ENCODE measurements at regions not wholly inside any gene's neighbourhood (a gene's known extent, or its start where the extent isn't known, plus 50 kb on each side); places are given as distances from the start of the nearest gene placed in this dataset.
"Not testable (repeated sequence)": the region's sequence is repeated elsewhere in the genome, so short reads cannot be mapped to it uniquely, and the experiment has no call there.

GRCh38 chr6:156676721-156677120 lies 100.5 kb upstream of the ARID1B start:
- no peak overlapping the region for H3K4me3 ChIP-seq (ENCODE audit: low read length)
- no peak for TF ChIP-seq ZNF274 (IDR thresholded peaks at IDR 0.05; ENCODE audit: low read depth, low read length)

- TF ChIP-seq ZNF274 (IDR thresholded peaks at IDR 0.05; ENCODE audit: low read depth, low read length): no peak
- H3K4me3 ChIP-seq (ENCODE audit: low read length): no peak overlapping the region
These were observed 103.0 kb upstream of the ARID1B start for GRCh38 chr6:156674197-156674596.

GRCh38 chr6:156670097-156670496 lies 107.1 kb upstream of the ARID1B start:
- H3K4me3 ChIP-seq (ENCODE audit: low read length): not testable (repeated sequence)

- no peak for TF ChIP-seq ZNF274 (IDR thresholded peaks at IDR 0.05; ENCODE audit: low read depth, low read length)
- no peak overlapping the region for H3K4me3 ChIP-seq (ENCODE audit: low read length)
These were observed 115.1 kb upstream of the ARID1B start for GRCh38 chr6:156662025-156662445.

GRCh38 chr6:156660389-156660788 lies 116.8 kb upstream of the ARID1B start:
- no peak for TF ChIP-seq ZNF274 (IDR thresholded peaks at IDR 0.05; ENCODE audit: low read depth, low read length)
- H3K4me3 ChIP-seq (ENCODE audit: low read length): no peak overlapping the region

GRCh38 chr6:156659822-156660198 lies 117.4 kb upstream of the ARID1B start:
- TF ChIP-seq ZNF274 (IDR thresholded peaks at IDR 0.05; ENCODE audit: low read depth, low read length): no peak
- H3K4me3 ChIP-seq (ENCODE audit: low read length): no peak overlapping the region

- no peak overlapping the region for H3K4me3 ChIP-seq (ENCODE audit: low read length)
- no peak for TF ChIP-seq ZNF274 (IDR thresholded peaks at IDR 0.05; ENCODE audit: low read depth, low read length)
These were observed 118.0 kb upstream of the ARID1B start for GRCh38 chr6:156658966-156659821.

- H3K4me3 ChIP-seq (ENCODE audit: low read length): no peak overlapping the region
- no peak for TF ChIP-seq ZNF274 (IDR thresholded peaks at IDR 0.05; ENCODE audit: low read depth, low read length)
These were observed 118.8 kb upstream of the ARID1B start for GRCh38 chr6:156658186-156658965.

- TF ChIP-seq ZNF274 (IDR thresholded peaks at IDR 0.05; ENCODE audit: low read depth, low read length): no peak
- no peak overlapping the region for H3K4me3 ChIP-seq (ENCODE audit: low read length)
These were observed 119.9 kb upstream of the ARID1B start for GRCh38 chr6:156657296-156657695.

GRCh38 chr6:156654919-156655918 lies 122.0 kb upstream of the ARID1B start:
- H3K4me3 ChIP-seq (ENCODE audit: low read length): no peak overlapping the region
- TF ChIP-seq ZNF274 (IDR thresholded peaks at IDR 0.05; ENCODE audit: low read depth, low read length): no peak

- TF ChIP-seq ZNF274 (IDR thresholded peaks at IDR 0.05; ENCODE audit: low read depth, low read length): no peak
These were observed 124.9 kb upstream of the ARID1B start for GRCh38 chr6:156652231-156652750.

GRCh38 chr6:156651486-156651885 lies 125.7 kb upstream of the ARID1B start:
- no peak for TF ChIP-seq ZNF274 (IDR thresholded peaks at IDR 0.05; ENCODE audit: low read depth, low read length)
- no peak overlapping the region for H3K4me3 ChIP-seq (ENCODE audit: low read length)

More at GRCh38 chr6:156652231-156652750, 124.9 kb upstream of the ARID1B start:
- no peak overlapping the region for H3K4me3 ChIP-seq (ENCODE audit: low read length)

- no peak for TF ChIP-seq ZNF274 (IDR thresholded peaks at IDR 0.05; ENCODE audit: low read depth, low read length)
- H3K4me3 ChIP-seq (ENCODE audit: low read length): no peak overlapping the region
These were observed 126.2 kb upstream of the ARID1B start for GRCh38 chr6:156650896-156651390.
